ENCODE measurements at regions not wholly inside any gene's neighbourhood (a gene's known extent, or its start where the extent isn't known, plus 50 kb on each side); places are given as distances from the start of the nearest gene placed in this dataset.

- TF ChIP-seq CTCF (IDR thresholded peaks at IDR 0.05) = no peak
- no peak for TF ChIP-seq CHD2 (IDR thresholded peaks at IDR 0.05; ENCODE audit: low read length, partially characterized antibody)
- TF ChIP-seq HMGXB4 (CRISPR knock-in tag; IDR thresholded peaks at IDR 0.05; ENCODE audit: borderline replicate concordance) = no peak
Measured at GRCh38 chr10:117477211-117477947, 65.2 kb upstream of the EMX2 start (continued).

- Histone ChIP-seq H3K4me2 (no peak overlapping the region), H3K9me3 (no peaks in the 10 kb centered on the region), H3K27ac (no peak overlapping the region), H3K4me1 (no peaks in the 10 kb centered on the region), H3K4me3 (no peak overlapping the region)
- TF ChIP-seq EHMT2 (IDR thresholded peaks at IDR 0.05; ENCODE audit: low read depth) = no peak
- no peak for TF ChIP-seq HDAC2 (IDR thresholded peaks at IDR 0.05)
- no peak for TF ChIP-seq CHD4 (IDR thresholded peaks at IDR 0.05; ENCODE audit: borderline replicate concordance)
- no peak for TF ChIP-seq ATOH8 (CRISPR knock-in tag; IDR thresholded peaks at IDR 0.05; ENCODE audit: low read depth)
- TF ChIP-seq NFE2L2 (conservative IDR thresholded peaks at IDR 0.05; ENCODE audit: low read length) = no peak
- TF ChIP-seq FOSB (CRISPR knock-in tag; IDR thresholded peaks at IDR 0.05) = no peak
- TF ChIP-seq HOXB13 (CRISPR knock-in tag; IDR thresholded peaks at IDR 0.05; ENCODE audit: low read depth) = no peak
- WGBS (ENCODE audit: missing lambda C conversion rate) = 60% methylated on average over 3 of the region's 3 CpGs
- no peak for ATAC-seq
- no peak for DNase-seq (ENCODE audit: low read depth in 1 of 2, low spot score in 1 of 2)
- ChIA-PET POLR2A (no interaction called here), CTCF (interaction anchor here (1.4 to 4.8 kb wide), 4 partner anchors 10 to 260 kb away, joined by 4 to 33 read pairs (median 10); no protein-coding TSS in a partner anchor)
- FAIRE-seq = no peak
Measured at GRCh38 chr10:117476716-117477115, 65.8 kb upstream of the EMX2 start.

GRCh38 chr10:117476281-117476680, 66.3 kb upstream of the EMX2 start:
- Histone ChIP-seq H3K4me3 (no peak overlapping the region), H3K4me2 (no peak overlapping the region), H3K27ac (no peak overlapping the region), H3K9me3 (no peaks in the 10 kb centered on the region), H3K4me1 (no peaks in the 10 kb centered on the region)
- TF ChIP-seq MYC (IDR thresholded peaks at IDR 0.05; ENCODE audit: borderline replicate concordance, low read length) = no peak
- TF ChIP-seq USF2 (IDR thresholded peaks at IDR 0.05) = no peak
- no peak for TF ChIP-seq EP300 (IDR thresholded peaks at IDR 0.05)
- TF ChIP-seq SMC3 (IDR thresholded peaks at IDR 0.05) = no peak
- ChIA-PET CTCF (interaction anchor here (4.8 kb wide), 1 partner anchor 22 kb away, joined by 33 read pairs; no protein-coding TSS in a partner anchor), POLR2A (no interaction called here)
- DNase-seq (ENCODE audit: low read depth in 1 of 2, low spot score in 1 of 2) = no peak
- FAIRE-seq = no peak
- ATAC-seq = no peak
- WGBS (ENCODE audit: missing lambda C conversion rate) = 96% methylated on average over 2 of the region's 2 CpGs

- H3K9me3 ChIP-seq = no peaks in the 10 kb centered on the region
- DNase-seq (ENCODE audit: low read depth in 1 of 2, low spot score in 1 of 2) (no peak), ATAC-seq (no peak), FAIRE-seq (no peak)
- WGBS (ENCODE audit: missing lambda C conversion rate) = 41% methylated on average over 3 of the region's 3 CpGs
- H3K27ac ChIP-seq = no peak overlapping the region
- POLR2A ChIA-PET = no interaction called here
- no peak overlapping the region for H3K4me2 ChIP-seq
- no peaks in the 10 kb centered on the region for H3K4me1 ChIP-seq
- CTCF ChIA-PET = interaction anchor here (1.0 to 1.6 kb wide), 2 partner anchors 30 to 42 kb away, joined by 6 read pairs; no protein-coding TSS in a partner anchor
- H3K4me3 ChIP-seq = no peak overlapping the region
- TF ChIP-seq CTCF (IDR thresholded peaks at IDR 0.05) (no peak), TFCP2L1 (CRISPR knock-in tag; IDR thresholded peaks at IDR 0.05) (no peak), ZNF302 (CRISPR knock-in tag; IDR thresholded peaks at IDR 0.05) (no peak), CBX2 (IDR thresholded peaks at IDR 0.05; ENCODE audit: borderline replicate concordance, low read depth) (no peak), ZC3H11A (IDR thresholded peaks at IDR 0.05) (no peak)
Measured at GRCh38 chr10:117472872-117473271, 69.7 kb upstream of the EMX2 start.

All from A549 (cell line).